ENCODE measurements at regions not wholly inside any gene's neighbourhood (a gene's known extent, or its start where the extent isn't known, plus 50 kb on each side); places are given as distances from the start of the nearest gene placed in this dataset.
"Not testable (repeated sequence)": the region's sequence is repeated elsewhere in the genome, so short reads cannot be mapped to it uniquely, and the experiment has no call there.

DNA sequence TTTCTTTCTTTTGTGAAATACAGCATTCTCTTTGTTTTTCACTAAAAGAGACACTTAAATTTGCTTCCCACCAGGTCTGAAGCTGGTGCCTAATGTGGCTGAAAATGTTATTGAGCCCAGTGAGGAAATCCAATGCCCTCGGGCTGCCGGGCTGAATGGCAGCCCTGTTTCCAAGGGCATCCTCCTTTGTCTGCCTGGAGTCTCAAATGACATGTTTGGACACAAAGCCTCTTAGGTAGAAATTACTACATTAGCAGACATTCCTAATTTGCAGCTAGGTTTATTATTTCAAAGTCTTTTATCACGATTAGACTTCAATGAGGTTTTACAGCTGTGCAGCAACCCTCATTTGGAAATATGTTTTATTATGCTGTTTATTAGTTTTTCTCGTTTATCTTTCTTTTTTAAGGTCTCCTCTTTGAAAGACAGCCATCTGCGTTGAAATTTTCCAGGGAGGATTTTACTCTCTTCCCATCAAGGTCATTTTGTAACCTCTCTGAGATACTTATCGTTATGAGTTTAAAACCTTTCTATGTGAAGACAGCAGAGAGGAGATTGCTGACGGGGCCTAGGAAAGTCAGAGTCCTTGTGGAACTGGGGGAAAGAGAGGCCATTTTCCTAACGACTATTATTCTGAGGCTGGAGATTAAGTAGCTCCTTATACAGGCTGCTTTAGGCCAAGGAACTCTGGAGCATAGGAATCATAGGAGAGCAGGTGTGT, 59.0 kb upstream of the ZNF532 start:
- DNase-seq: peak; percentile 80 to 99 (median 94)

DNA sequence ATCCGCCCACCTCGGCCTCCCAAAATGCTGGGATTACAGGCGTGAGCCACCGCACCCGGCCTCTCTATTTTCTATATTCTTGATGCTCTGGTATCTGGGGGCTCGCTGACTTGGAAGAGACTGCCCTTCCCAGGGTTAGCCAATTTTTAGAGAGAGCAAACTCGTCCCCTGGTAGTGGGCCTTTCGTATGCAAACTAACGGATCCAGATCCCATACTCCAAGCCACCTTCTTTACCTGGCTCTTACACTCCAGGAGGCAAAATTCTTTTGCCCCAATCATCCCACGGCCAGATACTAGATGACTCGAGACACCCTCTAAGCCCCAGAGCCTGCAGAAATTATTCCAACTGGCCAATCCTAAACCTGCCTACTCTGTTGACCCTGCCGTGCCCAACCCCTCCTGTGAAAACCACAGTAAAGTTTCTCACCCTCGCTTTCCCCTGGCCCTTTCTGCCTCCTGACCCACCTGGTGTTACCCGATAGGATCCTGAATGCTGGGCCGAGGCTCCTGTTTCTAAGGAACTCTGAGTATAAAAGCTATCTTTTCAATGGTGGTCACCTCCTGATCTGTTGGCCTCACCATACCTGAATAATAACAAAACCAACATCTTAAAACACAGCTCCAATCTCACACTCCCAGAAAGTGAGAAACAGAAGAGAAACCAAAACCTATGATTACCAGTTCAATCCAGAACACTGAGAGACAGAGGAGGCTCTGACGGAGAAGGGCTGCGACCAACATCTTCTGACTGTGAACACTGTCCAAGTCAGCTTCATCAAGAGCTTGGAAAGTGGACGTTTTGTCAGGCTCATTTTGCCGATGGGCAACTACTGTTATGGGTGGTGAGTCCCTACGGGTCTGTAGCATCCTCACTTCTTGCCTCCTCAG, 57.6 kb upstream of the ZNF532 start:
- DNase-seq: no peak

DNA sequence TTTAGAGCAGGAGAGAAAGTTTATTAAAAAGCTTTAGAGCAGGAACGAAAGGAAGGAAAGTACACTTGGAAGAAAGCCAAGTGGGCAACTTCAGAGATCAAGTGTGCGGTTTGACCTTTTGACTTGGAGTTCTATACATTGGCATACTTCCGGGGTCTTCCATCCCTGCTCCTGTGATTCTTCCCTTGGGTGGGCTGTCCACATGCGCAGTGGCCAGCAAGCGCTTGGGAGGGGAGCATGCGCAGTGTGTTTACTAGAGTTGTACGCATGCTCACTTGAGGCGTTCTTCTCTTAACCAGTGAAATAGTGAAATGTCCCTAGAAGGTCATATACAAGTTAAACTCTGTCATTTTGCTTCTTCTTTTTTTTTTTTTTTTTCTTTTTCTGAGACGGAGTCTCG, 56.9 kb upstream of the ZNF532 start:
- no peak for DNase-seq

DNA sequence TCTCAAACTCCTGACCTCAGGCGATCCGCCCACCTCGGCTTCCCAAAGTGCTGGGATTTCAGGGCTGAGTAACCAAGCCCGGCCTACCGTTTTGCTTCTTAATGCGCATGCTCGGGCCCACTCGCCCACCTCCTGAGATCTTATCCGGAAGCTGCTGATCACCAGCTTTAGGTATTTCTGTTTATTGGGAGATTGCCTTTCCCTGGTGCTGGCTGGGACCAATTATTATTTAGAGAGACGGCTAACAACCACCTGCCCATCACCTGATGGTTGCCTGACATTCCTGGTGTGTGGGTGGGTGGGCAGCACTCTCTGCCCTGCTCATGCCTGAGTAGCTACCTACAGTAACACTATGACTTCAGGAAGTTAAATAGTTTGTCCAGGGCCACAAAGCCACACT, 56.3 kb upstream of the ZNF532 start:
- no peak for DNase-seq

DNA sequence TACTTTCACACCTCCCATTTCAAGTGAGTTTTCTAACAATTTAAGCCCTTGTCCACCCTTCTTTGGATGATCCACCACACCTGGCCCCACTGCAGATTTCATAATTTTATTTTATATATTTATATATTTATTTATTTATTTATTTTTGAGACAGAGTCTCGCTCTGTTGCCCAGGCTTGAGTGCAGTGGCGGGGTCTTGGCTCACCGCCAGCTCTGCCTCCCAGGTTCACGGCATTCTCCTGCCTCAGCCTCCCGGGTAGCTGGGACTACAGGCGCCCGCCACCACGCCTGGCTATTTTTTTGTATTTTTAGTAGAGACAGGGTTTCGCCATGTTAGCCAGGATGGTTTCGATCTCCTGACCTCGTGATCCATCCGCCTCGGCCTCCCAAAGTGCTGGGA, 52.8 kb upstream of the ZNF532 start:
- not testable (repeated sequence) for DNase-seq

DNA sequence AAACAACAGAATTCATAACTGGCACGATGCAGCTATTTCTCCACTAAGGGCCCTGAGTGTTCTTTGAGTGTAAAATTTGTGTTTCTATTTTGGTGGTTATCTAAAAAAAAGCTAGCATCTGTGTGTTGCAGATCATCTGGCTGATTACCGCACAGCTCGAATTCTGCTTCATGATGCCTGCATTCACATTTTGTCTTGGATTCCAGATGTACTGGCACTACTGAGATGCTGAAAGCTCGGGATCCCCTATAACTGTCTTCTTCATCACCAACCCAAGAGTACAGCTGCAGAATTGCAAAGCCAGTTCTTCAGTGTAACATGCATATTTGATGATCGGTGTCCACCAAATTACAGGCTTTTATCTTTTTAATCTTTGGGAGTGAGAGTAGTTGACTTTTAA, 51.6 kb upstream of the ZNF532 start:
- DNase-seq: no peak

DNA sequence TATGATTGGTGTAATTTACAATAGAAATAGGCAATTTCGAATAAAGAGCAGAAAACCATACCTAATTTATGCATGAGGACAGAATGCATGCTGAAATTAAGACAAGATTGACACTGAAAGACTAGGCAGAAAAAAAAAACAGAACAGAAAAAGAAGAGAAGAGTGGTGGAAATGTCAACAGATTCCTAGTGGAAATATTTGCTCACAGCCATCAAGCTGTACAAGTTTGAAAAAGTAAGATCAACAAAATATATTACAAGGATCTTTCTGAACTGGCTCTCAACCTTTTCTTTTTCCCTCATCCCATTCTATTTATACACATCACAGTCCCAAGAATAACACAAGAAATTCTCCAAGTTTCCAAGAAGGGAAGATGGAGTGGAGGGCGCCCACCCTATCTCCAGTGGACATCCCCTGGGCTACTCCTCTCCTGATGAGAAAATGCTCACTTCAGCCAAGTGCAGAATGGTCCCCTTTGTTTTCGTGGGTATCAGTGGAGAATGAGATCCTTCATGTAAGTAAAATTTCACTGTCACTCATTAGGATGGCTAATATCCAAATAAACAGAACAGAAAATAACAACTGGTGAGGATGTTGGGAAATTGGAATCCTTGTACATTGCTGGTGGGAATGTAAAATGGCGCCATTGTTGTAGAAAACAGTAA, 51.0 kb upstream of the ZNF532 start:
- no peak for DNase-seq

DNA sequence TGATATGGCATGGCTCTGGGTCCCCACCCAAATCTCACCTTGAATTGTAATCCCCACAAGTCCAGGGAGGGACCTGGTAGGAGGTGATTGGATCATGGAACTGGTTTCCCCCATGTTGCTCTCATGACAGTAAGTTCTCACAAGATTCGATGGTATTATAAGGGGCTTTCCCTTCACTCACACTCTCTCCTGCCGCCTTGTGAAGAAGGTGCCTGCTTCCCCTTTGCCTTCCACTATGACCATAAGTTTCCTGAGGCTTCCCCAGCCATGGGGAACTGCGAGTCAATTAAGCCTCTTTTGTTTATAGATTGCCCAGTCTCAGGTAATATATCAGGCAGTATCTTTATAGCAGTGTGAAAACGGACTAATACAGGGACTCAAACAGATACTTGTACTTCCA, 50.4 kb upstream of the ZNF532 start:
- no peak for DNase-seq

All from NCI-H1417 (cell line).